GM23248 (cell line): ENCODE measurements at regions not wholly inside any gene's neighbourhood (a gene's known extent, or its start where the extent isn't known, plus 50 kb on each side); places are given as distances from the start of the nearest gene placed in this dataset.

Experiments used
- DNase-seq: peaks from one replicate; pipeline ENCODE4 v3.0.0-alpha.2; 2015
- H2AFZ ChIP-seq: fragments of 200-600 bp; sonication (generic); 2 replicates; pipeline ENCODE4 v1.6.1; 2016; ENCODE audit warnings: antibody characterized with exemption
- H3F3A ChIP-seq: fragments of 200-600 bp; sonication (generic); 2 replicates; pipeline ENCODE4 v1.6.1; 2016; ENCODE audit warnings: mild to moderate bottlenecking, antibody characterized with exemption, mixed run types; ENCODE audit not compliant: insufficient read depth
- H3K27ac ChIP-seq: fragments of 200-600 bp; sonication (generic); 2 replicates; pipeline ENCODE4 v1.5.1; 2016; ENCODE audit warnings: mild to moderate bottlenecking
- H3K27me3 ChIP-seq: fragments of 200-600 bp; sonication (generic); replicated peaks from 2 replicates; pipeline ENCODE4 v1.6.1; 2016; ENCODE audit warnings: mild to moderate bottlenecking; ENCODE audit not compliant: insufficient read depth
- H3K36me3 ChIP-seq: fragments of 200-600 bp; sonication (generic); 2 replicates; pipeline ENCODE4 v1.6.1; 2016; ENCODE audit warnings: low read depth, mild to moderate bottlenecking
- H3K4me1 ChIP-seq: fragments of 200-600 bp; sonication (generic); 2 replicates; pipeline ENCODE4 v1.6.1; 2016; ENCODE audit warnings: mild to moderate bottlenecking; ENCODE audit not compliant: insufficient read depth
- H3K4me2 ChIP-seq: fragments of 200-600 bp; sonication (generic); one replicate; pipeline ENCODE4 v1.6.1; 2016; ENCODE audit warnings: mild to moderate bottlenecking; ENCODE audit not compliant: unreplicated experiment
- H3K4me3 ChIP-seq: fragments of 200-600 bp; sonication (generic); 2 replicates; pipeline ENCODE4 v1.5.1; 2016; ENCODE audit warnings: mild to moderate bottlenecking
- H3K79me2 ChIP-seq: fragments of 200-600 bp; sonication (generic); 2 replicates; pipeline ENCODE4 v1.6.1; 2016; ENCODE audit warnings: mild to moderate bottlenecking; ENCODE audit not compliant: insufficient read depth
- H3K9ac ChIP-seq: fragments of 200-600 bp; sonication (generic); 2 replicates; pipeline ENCODE4 v1.6.1; 2016; ENCODE audit warnings: mild to moderate bottlenecking
- H3K9me2 ChIP-seq: fragments of 200-600 bp; sonication (generic); 2 replicates; pipeline ENCODE4 v1.6.1; 2016; ENCODE audit warnings: mixed run types, mild to moderate bottlenecking, moderate library complexity; ENCODE audit not compliant: insufficient read depth
- H3K9me3 ChIP-seq: fragments of 200-600 bp; sonication (generic); one replicate; pipeline ENCODE4 v1.6.1; 2017; ENCODE audit warnings: low read depth
- H4K20me1 ChIP-seq: fragments of 200-600 bp; sonication (generic); 2 replicates; pipeline ENCODE4 v1.6.0; 2016; ENCODE audit not compliant: insufficient read depth
- EZH2 ChIP-seq: fragments of 200-600 bp; sonication (generic); IDR thresholded peaks from 2 replicates; pipeline ENCODE4 v1.6.1; 2018; ENCODE audit warnings: antibody characterized with exemption, mild to moderate bottlenecking; ENCODE audit not compliant: insufficient read depth, poor library complexity, severe bottlenecking
- EZH2phosphoT487 ChIP-seq: fragments of 200-600 bp; sonication (generic); IDR thresholded peaks from 2 replicates; pipeline ENCODE4 v1.6.1; 2018; ENCODE audit warnings: antibody characterized with exemption, moderate library complexity, mild to moderate bottlenecking, low read depth; ENCODE audit not compliant: insufficient read depth
- WGBS, 2 experiments: methylation state at CpG; one replicate each; pipeline ENCODE4 v1.1.6; 2015 to 2017; ENCODE audit warnings: low lambda C conversion rate in 2 of 2, low coverage in 1 of 2; ENCODE audit errors: missing lambda C conversion rate in 2 of 2; 5-methylcytosine and 5-hydroxymethylcytosine counted together
- in situ Hi-C: fragments of 300-500 bp; cut with MboI; formaldehyde crosslinking; loops from 2 replicates; pipeline ENCODE4 v1.15.0; 2020

DNA sequence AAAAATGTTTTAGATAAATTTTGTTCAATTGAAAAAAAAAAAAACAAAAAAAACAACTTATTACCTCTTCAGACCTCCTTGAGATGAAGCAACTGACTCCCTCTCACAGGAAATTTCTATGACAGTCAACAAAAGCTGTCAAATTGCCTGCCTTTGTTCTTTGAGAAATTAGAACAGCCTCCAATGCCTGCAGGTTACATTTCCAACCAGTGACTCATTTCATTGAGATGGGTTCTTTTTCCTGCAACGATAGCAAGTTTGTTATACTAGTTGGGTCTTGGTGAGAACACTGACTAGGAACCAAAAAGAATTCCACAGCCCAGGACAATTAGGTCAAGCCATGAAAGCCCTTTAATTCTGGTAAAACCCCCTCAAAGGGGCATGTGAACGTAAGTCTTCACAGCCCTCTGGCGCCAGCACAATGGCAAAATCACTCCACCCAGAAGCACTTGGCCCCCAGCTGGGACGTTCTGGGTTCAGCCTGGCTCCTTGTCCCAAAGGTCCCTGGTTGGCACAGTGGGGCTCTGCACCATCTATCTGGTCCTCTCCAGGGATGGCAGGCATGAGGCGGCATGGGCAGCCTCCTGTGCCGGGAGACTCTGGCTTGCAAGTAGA is 87.0 kb downstream of the SPP2 start:
- no peaks in the 10 kb centered on the region for H3K9me2 ChIP-seq
- in situ Hi-C loops = loop anchor here (5.0 to 25.0 kb wide), 3 partner anchors 365 to 975 kb away; no protein-coding TSS in a partner anchor

DNA sequence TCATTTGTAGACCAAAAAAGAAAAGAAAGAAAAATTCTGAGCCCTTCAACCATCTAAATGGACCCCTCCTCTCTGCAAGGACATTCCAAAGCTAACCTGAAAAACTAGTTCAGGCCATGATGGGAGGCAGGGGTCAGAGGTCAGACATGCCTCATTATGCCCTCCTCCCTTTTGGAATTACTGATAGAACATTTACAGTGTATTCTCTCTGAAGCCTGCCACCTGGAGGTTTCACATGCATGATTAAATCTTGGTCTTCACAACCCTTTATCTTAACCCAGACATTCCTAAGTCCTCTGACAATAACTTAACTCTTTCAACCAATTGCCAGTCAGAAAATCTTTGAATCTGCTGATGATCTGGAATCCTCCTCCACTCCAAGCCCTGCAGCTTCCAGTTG is 86.0 kb downstream of the SPP2 start:
- H3K27me3 ChIP-seq = no peaks in the 10 kb centered on the region
- H3K36me3 ChIP-seq = no peaks in the 10 kb centered on the region
- no peak overlapping the region for H3K9ac ChIP-seq
- H3F3A ChIP-seq = no peaks in the 10 kb centered on the region
- no peak overlapping the region for H2AFZ ChIP-seq
- in situ Hi-C loops = loop anchor here (5.0 to 25.0 kb wide), 3 partner anchors 366 to 976 kb away; no protein-coding TSS in a partner anchor
- no peaks in the 10 kb centered on the region for H3K9me3 ChIP-seq
- no peaks in the 10 kb centered on the region for H3K9me2 ChIP-seq
- no peaks in the 10 kb centered on the region for H4K20me1 ChIP-seq
- no peak overlapping the region for H3K27ac ChIP-seq
- H3K4me2 ChIP-seq = no peak overlapping the region
- DNase-seq = no peak
- H3K4me1 ChIP-seq = 0 out of 2 replicates have a peak, but pooled peaks cover 5% of the 10 kb centered on the region
- H3K4me3 ChIP-seq = no peak overlapping the region
- H3K79me2 ChIP-seq = no peaks in the 10 kb centered on the region
- TF ChIP-seq EZH2 = no peak
- TF ChIP-seq EZH2phosphoT487 = no peak

More for the DNA sequence above, 87.0 kb downstream of the SPP2 start:
- Histone ChIP-seq H3K79me2 (no peaks in the 10 kb centered on the region), H3K27ac (no peak overlapping the region), H3K4me3 (no peak overlapping the region), H3K9ac (no peak overlapping the region), H3K36me3 (no peaks in the 10 kb centered on the region), H4K20me1 (no peaks in the 10 kb centered on the region), H3K4me2 (no peak overlapping the region), H3K4me1 (0 out of 2 replicates have a peak, but pooled peaks cover 5% of the 10 kb centered on the region), H3K27me3 (no peaks in the 10 kb centered on the region), H2AFZ (no peak overlapping the region), H3F3A (no peaks in the 10 kb centered on the region), H3K9me3 (no peaks in the 10 kb centered on the region)
- peak; percentile 37 for DNase-seq
- TF ChIP-seq EZH2 (no peak), EZH2phosphoT487 (no peak)
- WGBS, 2 experiments = 83 to 86% methylated on average over 6 of the region's 6 CpGs

DNA sequence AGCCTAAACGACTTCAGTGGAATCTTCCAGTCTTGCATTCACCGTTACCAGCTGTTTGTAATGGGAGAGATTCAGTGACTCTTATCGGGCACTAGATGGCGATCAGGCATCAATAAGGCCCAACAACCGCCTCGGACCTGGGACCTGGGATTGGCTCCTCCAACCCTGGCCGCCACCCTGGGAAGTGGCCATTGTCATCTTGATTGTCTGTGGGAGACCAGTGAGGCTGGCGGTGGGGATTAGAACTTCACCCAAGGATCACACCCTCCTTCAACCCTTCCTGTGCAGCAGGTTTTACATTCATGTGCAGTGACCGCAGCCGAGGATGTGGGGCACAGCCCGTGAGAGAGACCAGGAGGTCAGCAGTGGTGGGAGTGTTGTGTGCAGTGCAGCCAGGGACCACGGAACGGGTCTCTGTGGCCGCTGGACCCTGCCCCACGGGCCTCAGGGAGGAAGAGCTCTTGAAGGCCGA is 85.3 kb downstream of the SPP2 start:
- in situ Hi-C loops = loop anchor here (5.0 to 25.0 kb wide), 3 partner anchors 367 to 977 kb away; no protein-coding TSS in a partner anchor
- no peaks in the 10 kb centered on the region for H3F3A ChIP-seq
- no peaks in the 10 kb centered on the region for H3K79me2 ChIP-seq
- no peaks in the 10 kb centered on the region for H3K9me2 ChIP-seq
- no peak overlapping the region for H3K4me3 ChIP-seq
- no peak overlapping the region for H3K27ac ChIP-seq
- H3K36me3 ChIP-seq = no peaks in the 10 kb centered on the region
- peak; percentile 88 for DNase-seq
- 41 to 46% methylated on average over 15 to 16 of the region's 16 CpGs for WGBS, 2 experiments
- H3K9ac ChIP-seq = no peak overlapping the region
- no peaks in the 10 kb centered on the region for H4K20me1 ChIP-seq
- 0 out of 2 replicates have a peak, but pooled peaks cover 5% of the 10 kb centered on the region for H3K4me1 ChIP-seq
- H3K27me3 ChIP-seq = no peaks in the 10 kb centered on the region
- H3K9me3 ChIP-seq = no peaks in the 10 kb centered on the region
- H3K4me2 ChIP-seq = no peak overlapping the region
- TF ChIP-seq EZH2 (no peak), EZH2phosphoT487 (no peak)
- peak overlapping the region; percentile 47; the same call in 1 of the 2 replicates for H2AFZ ChIP-seq

DNA sequence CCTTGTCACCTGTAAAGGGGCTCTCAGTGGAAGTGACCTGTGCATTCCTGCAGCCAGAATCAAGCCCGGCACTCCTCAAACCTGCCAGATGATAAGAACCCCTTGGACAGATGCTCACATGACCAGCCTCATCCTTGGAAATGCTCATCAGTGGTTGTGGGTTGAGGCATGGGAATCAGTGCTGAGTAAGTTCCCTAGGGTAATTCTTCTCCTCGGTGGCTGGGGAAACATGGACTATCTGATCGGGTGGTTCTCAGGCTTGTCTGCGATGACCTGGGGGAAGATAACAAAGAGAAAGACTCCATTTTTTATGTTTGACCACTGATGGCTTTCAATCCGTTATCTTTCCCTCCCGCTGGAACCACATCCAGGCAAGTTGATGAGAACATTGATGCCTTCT is 84.0 kb downstream of the SPP2 start:
- Histone ChIP-seq H3K9me2 (no peaks in the 10 kb centered on the region), H3K9me3 (no peaks in the 10 kb centered on the region), H3K9ac (no peak overlapping the region), H2AFZ (no peak overlapping the region), H3K4me2 (no peak overlapping the region), H3F3A (no peaks in the 10 kb centered on the region), H3K4me1 (0 out of 2 replicates have a peak, but pooled peaks cover 5% of the 10 kb centered on the region), H3K36me3 (no peaks in the 10 kb centered on the region), H3K79me2 (no peaks in the 10 kb centered on the region), H3K4me3 (no peak overlapping the region), H3K27me3 (no peaks in the 10 kb centered on the region), H4K20me1 (no peaks in the 10 kb centered on the region), H3K27ac (no peak overlapping the region)
- no peak for TF ChIP-seq EZH2
- no peak for TF ChIP-seq EZH2phosphoT487
- WGBS, 2 experiments = 83% methylated on average over 6 of the region's 6 CpGs
- DNase-seq = no peak
- in situ Hi-C loops = loop anchor here (10.0 to 25.0 kb wide), 2 partner anchors 410 to 978 kb away; no protein-coding TSS in a partner anchor
